HK-2 (cell line): ENCODE measurements at regions not wholly inside any gene's neighbourhood (a gene's known extent, or its start where the extent isn't known, plus 50 kb on each side); places are given as distances from the start of the nearest gene placed in this dataset.
"Not testable (repeated sequence)": the region's sequence is repeated elsewhere in the genome, so short reads cannot be mapped to it uniquely, and the experiment has no call there.

ENCODE experiments used
- DNase-seq: peaks from one replicate; pipeline ENCODE4 v3.0.0-alpha.2; 2018; ENCODE audit not compliant: unreplicated experiment

DNA sequence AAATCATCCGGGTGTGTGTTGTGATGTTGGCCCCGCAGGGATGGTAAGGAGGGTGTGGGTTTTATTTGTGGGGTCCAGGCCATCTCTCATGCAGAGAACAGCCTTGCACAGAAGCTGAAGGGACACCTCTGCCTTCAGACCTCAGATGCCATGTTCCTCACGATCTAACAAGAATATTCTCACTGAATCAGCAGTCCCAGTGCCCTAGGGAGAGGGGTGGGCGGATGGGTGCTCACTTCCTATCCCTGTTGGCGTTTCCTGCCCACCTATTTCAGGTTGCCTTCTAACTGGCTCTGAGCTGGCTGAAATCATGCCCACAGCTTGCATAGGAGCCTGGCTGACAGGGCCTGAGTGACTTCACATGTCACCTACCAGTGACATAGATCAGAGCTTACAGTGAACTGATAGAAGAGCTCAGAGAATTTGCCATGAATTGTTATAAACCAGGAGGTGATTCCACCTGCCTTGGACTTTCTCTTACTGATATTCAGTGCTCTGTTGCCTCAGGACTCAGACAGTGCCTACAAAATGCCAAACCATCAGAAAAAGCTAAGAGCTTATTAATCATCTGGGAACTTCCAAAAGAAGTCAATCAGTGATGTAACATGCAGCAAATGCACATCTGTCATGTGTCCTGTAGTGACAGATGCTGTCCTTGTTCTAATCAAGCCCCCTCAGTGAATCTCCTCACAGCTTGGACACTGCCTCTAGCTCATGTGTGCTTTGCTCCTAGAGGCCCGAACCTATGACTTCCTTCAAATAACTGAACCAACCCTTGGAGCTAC, 186.8 kb upstream of the ADRA1D start:
- no peak for DNase-seq

DNA sequence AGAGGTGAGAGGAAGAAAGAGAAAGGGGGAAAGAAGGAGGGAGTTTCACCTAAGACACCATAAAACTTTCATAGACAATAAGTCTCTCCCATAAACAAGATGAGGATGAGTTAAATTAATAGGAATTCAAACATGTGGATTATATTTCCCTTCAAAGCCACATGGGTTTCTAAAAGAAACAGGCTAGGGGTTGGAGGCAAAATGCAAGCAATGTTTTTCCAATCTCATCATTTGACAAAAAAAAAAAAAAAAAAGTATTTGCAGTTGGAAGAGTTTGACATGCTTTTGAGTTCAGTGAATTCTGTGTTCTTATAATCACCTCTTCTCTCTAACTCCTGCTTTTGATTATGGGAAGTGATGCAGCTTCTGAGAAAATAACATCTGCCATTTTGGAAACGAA, 186.1 kb upstream of the ADRA1D start:
- no peak for DNase-seq

DNA sequence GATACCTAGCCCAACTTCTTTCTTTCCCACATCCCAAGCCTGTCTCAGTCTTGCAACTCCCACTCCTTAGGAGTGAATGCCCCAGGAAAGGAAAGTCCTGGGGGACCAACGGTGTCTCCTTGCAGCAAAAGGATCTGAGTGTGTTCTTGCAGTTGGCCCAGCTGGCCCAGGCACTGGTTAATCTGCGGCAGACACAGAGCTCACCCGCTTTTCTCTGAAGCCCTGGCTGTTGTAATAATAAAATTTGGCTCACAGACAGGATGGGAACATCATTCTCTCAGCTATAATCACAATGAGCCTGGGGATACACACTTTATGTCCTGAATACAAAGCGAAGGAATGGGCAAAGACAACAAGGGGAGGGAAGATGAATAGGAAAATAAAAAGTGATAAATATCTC, 185.6 kb upstream of the ADRA1D start:
- no peak for DNase-seq

DNA sequence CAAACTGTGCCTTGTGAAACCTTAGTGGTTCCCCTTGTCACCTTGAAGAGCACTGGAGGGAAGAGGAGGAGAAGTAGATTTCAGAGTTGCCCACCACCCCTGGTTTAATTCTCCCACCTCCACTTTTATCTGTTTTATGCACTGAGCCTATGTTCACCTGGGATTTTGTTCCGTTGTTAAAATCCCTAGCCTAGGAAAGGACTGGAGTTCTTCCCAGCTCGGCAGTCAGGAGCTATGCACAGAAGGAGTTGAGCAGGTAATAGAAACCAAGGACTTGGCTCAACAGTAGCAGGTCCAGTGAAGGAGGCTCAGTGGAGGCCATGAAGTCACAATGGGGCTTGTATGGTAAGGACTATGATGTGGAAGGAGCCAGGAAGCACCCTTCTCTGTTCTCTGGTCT, 182.4 kb upstream of the ADRA1D start:
- DNase-seq: no peak

DNA sequence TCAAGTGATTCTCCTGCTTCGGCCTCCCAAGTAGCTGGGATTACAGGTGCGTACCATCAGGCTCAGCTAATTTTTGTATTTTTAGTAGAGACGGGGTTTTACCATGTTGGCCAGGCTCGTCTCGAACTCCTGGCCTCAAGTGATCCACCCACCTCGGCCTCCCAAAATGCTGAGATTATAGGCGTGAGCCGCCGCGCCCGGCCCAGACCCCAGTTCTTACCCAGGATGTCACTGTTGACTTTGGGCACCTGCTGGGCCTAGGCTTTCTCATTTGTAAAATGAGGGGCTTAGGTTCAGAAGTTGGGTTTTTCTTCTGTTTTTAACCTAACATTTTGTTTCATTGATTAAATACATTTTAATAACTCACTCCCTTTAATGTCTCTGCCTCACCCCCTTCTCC, 181.7 kb upstream of the ADRA1D start:
- not testable (repeated sequence) for DNase-seq

DNA sequence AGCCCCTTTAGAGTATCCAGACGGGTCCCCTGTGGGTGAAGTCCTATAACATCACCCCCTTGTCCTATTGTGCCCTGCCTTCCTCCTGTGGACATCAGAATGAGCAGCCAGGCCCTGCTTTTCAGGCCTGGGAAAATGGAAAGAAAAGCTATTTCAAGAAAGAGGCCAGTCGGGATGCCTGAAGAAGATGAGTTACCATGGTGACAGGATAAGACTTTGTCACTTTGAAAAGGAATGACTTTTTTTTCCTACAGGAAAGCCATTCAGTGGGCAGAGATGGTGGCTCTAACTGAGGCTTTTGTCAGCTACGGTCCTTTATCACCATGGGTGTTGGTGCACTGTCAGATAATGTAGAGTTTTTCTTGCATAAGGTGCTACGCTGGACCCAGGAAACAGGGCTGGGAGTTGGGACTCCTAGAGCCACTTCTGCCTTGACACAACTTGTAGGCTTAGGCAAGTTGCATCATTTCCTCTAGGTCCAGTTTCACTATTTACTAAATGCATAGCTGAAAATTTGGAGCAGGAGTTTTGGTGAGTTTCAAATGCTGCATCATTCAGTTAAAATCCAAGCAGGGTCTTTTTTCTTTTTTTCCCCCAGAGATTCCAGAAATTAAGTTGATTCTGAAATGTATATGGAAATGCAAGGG, 179.0 kb upstream of the ADRA1D start:
- DNase-seq: no peak

DNA sequence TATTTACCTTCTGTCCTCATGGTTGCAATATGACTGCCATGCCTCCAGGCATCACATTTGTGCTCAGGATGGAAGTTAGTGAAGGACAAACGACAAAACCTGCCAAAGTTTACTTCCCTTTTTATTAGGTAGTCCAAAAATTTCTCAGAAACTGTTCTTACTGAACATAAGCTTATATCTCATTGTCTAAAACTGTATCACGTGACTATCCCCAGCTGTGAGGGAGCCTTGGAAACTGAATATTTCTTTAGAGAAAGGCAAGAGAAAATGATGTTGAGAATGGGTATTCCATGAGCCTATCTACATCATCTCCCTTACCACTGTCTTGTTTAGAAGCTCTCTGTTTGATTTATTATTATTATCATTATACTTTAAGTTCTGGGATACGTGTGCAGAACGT, 169.1 kb upstream of the ADRA1D start:
- no peak for DNase-seq

DNA sequence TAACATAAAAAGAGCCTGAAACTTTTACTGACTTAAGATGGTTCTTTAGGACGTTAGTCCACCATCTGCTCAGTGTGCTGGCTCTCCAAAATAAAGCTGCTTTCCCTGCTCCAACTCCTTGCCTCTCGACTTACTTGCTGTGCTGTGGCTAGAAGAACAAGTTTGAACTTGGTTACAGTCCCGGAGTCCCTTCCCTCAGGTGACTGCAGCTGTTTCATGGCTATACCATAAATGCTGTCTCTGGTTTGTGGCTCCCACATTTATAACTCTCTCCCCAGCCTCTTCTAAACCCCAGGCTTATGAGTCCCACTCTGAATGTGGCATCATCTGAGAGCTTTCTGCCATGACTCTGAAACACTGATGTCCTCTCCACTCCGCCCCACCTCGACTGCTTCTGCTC, 166.2 kb upstream of the ADRA1D start:
- DNase-seq: no peak

DNA sequence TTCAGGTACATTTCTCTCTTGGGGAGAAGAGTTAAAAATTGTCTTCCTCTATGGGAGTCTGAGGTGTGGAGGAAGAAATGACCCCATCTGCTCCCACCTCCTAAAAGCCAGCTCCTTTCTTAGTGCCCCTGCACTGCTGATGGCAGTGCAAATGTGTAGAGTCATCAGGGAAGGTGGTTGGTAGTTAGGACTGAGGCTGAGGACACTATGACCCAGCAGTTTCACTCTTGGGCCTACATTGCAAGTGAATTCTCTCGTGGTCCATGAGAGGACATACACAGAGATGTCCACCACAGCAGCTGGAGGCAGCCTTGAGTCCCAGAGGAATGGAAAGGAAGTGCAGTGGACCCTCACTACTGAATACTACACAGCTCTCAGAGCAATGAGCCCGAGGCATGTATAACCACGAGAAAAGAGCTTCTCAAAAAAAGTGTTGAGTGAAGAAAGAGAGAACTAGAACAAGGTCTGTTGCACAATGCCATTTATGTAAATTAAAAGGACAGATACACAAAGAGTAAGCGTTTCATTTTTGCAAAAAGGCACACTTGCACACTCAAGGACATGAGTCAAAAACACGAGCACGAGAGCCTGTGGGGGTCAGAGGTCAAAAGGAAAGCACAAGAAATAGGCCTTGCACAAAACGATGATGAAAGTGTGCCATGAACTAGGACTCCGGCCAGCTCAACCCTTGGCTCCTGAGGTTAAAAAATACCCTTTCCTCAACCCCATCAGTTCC, 164.4 kb upstream of the ADRA1D start:
- DNase-seq: no peak

DNA sequence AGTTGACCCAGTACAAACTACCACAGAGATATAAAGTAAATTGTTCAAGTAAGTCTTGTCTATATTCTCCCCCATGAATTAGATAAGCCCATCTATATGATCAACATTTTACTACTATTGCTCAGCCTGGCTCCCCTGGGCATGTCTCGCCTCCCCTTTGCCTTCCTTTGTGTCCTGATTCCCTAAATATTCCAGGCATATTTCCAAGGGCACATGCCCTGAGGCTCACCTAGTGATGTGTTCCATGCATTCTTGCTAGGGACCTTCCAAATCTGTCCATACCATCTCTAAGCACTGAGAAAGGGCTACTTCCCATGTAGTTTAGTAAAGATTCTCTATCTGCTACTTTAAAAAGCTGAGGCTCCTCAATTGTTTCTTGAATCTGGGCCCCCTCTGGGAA, 163.1 kb upstream of the ADRA1D start:
- DNase-seq: no peak

DNA sequence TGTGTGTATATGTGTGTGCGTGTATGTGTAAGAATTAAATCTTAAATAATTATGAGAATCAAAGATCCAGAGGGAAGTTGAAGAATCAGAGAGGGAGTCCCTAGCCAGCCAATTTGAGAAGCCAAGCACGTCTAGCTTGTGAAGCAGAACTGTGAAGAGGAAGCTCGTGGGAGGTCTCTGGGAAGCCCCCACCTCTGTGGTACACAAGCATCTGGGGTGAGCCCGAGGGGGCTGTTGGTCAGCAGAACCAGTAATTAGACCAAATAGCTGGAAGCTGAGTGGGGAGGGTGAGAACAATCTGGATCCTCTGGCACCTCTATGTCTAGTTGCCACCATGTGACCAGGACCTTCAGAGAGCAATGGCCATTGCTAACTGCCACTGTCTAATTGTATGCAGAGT, 162.7 kb upstream of the ADRA1D start:
- no peak for DNase-seq

DNA sequence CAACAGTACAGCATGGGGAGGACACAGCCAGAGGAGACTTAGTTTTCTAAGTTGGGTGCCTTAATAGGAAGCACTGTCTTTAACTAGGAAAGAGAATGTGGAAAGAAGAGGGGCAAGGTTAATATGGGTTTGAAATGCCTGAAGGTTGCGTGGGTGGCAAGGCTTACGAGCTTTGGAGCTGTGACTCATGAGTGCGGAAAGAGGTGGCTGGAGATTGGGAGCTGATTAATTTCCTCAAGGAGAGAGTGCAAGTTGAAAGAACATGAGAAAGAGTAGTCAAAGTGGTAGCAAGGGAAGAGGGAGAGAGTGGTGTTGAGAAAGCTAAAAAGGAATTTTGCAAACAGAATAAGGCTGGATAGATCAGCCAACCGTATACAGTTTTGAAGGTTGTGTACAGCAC, 157.5 kb upstream of the ADRA1D start:
- DNase-seq: peak; percentile 17

DNA sequence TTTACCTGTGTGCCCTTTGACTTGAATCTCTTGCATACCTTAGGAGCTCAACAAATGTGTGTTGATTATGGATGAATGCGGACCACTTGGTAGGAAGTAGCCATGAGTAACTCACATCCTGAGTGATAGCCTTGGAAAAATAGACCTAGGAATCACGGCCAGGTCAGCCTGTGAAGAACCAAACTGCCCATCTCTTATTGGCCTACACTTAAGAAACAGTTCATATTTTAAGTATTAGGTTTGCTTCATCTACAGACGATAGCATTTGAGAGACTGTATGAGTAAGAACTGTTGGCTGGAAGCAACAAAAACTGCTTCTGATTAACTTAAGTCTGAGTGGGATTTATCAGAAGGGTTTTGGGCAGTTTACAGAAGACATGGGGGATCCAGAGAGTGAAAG, 152.5 kb upstream of the ADRA1D start:
- DNase-seq: no peak

DNA sequence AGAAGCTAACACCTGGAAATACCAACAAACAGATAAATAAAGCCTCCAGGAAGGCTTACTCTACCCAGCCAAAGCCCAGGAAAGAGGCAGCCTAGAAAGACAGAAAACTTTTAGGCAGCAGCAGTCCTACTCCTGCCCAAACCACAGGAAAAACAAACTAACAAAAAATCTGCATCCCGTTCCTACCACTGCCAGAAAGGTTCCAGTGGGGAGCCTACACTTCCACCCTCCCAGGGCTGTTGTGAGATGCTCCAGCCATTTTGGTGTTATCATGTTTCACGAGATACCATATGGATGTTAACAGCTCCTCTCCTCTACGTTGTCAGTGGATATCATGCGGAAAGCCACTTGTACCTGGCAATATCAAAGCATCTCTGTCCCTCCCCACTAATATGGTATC, 135.9 kb upstream of the ADRA1D start:
- no peak for DNase-seq

DNA sequence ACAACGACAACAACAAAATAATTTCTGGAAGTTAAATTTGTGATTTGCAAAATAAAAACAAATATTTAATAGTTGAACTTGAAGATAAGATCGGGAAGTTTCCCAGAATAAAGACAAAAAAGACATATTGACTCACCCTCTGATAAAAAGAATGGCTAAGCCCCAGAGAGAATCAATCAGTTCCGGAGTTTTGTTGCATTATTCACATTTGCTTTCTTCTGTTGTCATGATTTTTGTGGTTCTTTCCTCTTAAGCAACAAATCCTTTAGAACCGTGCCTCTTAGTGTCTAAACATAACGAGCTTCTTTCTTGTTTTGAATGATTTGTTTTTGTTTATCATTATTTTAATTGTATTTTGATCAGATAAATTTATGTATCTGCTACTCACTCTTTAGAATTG, 134.9 kb upstream of the ADRA1D start:
- DNase-seq: no peak

DNA sequence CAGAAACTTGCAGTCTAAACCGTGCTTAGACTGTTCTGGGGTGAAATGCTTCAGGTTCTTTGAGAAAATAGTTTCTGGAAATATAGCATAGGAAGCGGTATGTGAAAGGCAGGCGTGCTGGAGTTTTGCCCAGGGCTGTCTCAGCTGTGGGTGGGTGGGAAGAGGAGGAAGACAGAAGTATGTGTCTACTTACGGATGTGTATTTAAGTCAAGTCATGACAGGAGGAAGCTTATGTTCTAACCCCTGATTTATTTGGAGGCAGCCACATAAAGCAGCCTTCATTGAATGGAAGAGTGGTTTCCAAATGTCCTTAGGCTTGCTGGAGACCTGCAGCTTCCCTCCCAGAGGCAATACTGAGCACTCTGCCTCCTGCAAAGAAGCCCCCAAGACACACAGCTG, 126.8 kb upstream of the ADRA1D start:
- DNase-seq: no peak

DNA sequence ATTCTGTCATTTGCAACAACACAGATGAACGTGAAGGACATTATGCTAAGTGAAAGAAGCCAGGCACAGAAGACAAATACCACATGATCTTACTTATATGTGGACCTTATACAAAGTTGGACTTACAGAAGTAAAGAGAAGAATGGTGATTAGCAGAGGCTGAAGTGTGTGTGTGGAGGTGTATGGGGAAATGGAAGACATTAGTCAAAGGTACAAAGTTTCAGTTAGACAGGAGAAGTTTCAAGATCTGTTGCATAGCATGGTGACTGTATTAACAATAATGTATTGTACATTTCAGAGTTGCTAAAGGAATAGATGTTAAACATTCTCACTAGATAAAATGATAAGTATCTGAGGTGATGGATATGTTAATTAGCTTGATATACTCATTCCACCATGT, 124.4 kb upstream of the ADRA1D start:
- DNase-seq: no peak

DNA sequence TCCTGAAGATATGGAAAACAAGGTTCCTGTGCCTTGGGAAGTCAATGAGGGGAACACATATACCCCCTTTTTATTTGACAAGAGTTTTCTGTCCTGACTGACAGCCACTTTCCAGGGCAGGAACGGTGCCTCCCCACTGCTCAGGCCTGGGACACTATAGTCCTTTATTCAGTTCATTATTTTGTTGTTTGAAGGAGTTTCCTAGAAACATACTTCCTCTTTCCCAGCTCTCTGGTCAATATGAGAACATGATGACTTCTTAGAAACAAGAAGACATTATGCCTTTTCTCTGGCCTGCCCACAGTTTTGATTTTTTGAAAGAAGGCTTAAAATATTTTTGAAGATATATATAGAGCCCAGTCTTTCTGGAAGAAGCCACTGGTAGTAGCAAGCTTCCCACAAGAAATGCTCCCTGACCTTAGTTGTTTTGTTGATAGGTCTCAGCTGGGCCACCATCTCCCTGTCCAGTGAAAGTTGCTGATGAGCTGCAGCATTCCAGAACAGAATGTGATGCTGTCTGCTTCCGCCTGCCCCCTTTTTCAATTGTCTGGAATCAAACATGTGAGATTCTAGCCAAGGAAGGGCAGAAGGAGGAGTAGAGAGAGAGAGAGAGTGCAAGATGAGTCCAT, 122.7 kb upstream of the ADRA1D start:
- DNase-seq: no peak

DNA sequence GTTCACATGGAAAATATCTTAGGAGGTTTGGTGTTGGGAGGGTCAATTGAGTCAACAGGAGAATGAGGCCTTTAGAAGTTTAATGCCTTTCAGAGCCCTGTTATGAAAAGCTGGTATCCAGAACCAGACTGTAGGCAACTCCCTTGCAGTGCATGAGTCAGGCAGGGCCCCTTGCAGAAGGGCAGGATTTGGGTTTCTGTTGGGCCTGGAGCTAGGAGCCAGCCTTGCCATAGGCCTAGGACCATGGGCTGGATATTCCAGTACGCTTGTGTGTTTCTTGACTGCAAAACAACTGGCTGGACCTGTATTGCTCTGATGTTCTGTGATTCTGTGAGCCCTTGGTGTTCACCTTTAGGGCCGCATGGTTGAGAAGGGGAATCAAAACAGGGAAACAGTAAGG, 121.8 kb upstream of the ADRA1D start:
- DNase-seq: no peak

DNA sequence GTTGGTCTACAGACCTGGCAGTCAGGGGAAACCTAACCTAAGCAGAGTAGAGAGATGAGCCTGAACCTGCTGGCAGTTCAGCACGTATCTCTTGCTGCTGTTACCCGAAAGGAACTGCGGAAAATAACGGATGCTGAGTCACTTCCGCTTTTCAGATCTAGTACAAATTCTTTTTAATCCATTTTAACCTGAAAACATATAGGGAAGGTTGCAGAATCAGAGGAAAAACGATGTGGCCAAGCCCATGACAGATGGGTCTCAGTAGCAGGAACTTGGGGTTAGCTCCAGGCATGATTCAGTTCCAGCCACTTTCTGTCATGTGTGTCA, 120.7 kb upstream of the ADRA1D start:
- DNase-seq: no peak

DNA sequence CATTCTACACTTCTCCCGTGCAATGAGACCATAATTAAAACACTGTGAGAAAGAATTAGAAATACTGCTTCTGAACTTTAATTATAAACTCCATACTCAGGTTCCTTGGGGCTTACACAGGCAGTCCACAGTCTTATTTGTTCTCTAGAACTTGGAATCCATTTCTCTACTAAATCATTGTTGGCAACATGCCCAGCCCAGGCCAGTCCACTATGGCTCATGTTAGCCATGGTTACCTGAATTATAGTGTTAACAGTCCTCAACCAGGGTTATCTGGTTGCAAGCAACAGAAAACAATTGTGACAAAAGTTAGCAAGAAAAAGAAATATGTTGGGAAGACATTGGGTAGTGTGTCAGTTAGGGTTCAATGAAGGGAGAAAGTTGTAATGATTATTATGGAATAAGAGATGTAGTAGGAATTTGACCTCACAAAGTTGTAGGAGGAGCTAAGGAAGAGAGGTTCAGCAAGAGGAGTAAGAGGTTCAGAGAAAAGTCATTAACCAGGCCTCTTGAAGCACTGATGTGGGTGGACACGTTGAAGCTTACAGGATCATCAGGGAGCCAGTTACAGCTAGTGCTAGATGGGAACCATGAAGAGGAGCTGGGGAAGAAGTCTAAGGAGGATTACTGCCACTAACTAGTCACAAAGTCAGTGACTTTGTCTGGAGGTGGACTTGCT, 120.2 kb upstream of the ADRA1D start:
- DNase-seq: no peak

DNA sequence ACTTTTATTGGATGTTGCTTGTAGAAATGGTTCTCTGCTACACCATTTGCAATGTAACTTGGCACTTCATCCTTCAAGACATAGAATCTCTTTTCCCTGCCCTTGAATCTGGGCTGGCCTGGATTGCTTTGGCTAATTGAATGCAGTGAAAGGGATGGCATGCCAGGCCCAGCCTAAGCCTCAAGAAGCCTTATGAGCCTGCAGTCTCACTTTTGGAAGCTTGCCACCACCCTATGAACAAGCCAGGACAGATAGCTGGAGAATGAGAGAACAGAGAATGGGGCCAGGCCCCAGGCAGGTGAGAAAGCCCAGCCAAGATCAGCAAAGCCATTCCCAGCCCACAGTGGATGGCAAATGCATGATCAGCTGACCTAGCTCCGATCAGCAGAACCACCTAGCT, 117.0 kb upstream of the ADRA1D start:
- DNase-seq: no peak
